Activated CD4-positive, CD25-positive, alpha-beta regulatory T cell treated with anti-CD3 and anti-CD28 coated beads, Interleukin-2, amount 50 U/mL, for 24 hours (primary cell): ENCODE measurements at regions not wholly inside any gene's neighbourhood (a gene's known extent, or its start where the extent isn't known, plus 50 kb on each side); places are given as distances from the start of the nearest gene placed in this dataset.

Source experiments
- ATAC-seq, 2 donors: fragments of 150-1000 bp; cut with Tn5 transposase; one replicate each; pipeline ENCODE4 v1.10.0; 2021; ENCODE audit warnings: mild to moderate bottlenecking in 1 of 2, moderate library complexity in 1 of 2

- no peak for ATAC-seq
Observed at GRCh38 chr1:234932106-234932505, 196.5 kb downstream of the TOMM20 start.

GRCh38 chr1:234931404-234931973 is 197.1 kb downstream of the TOMM20 start:
- ATAC-seq: no peak

GRCh38 chr1:234929369-234929768 is 199.3 kb downstream of the TOMM20 start:
- no peak for ATAC-seq

GRCh38 chr1:234928642-234929041 is 200.0 kb downstream of the TOMM20 start:
- ATAC-seq: no peak

GRCh38 chr1:234927971-234928640 is 200.5 kb downstream of the TOMM20 start:
- no peak for ATAC-seq

GRCh38 chr1:234927312-234927970 is 201.2 kb downstream of the TOMM20 start:
- no peak for ATAC-seq

GRCh38 chr1:234926559-234927311 is 201.9 kb downstream of the TOMM20 start:
- ATAC-seq: peak; percentile 88 to 91

- ATAC-seq: no peak
Observed at GRCh38 chr1:234926264-234926558, 202.4 kb downstream of the TOMM20 start.

GRCh38 chr1:234925440-234926263 is 203.0 kb downstream of the TOMM20 start:
- ATAC-seq: peak; percentile 5 to 9

GRCh38 chr1:234924450-234925355 is 203.9 kb downstream of the TOMM20 start:
- no peak for ATAC-seq

GRCh38 chr1:234923626-234924025 is 205.0 kb downstream of the TOMM20 start:
- no peak for ATAC-seq

GRCh38 chr1:234922987-234923386 is 205.7 kb downstream of the TOMM20 start:
- no peak for ATAC-seq

- no peak for ATAC-seq
Observed at GRCh38 chr1:234921266-234922062, 207.2 kb downstream of the TOMM20 start.

GRCh38 chr1:234920843-234921140 is 207.8 kb downstream of the TOMM20 start:
- no peak for ATAC-seq

- ATAC-seq: no peak
Observed at GRCh38 chr1:234920136-234920842, 208.3 kb downstream of the TOMM20 start.

GRCh38 chr1:234918961-234919761 is 209.5 kb downstream of the TOMM20 start:
- ATAC-seq: no peak

GRCh38 chr1:234918181-234918841 is 210.3 kb downstream of the TOMM20 start:
- no peak for ATAC-seq

GRCh38 chr1:234917495-234918180 is 211.0 kb downstream of the TOMM20 start:
- no peak for ATAC-seq
